Activated T-helper 1 cell treated with Interleukin-2 at 50 U/mL for 16 hours (primary cell): ENCODE measurements at regions not wholly inside any gene's neighbourhood (a gene's known extent, or its start where the extent isn't known, plus 50 kb on each side); places are given as distances from the start of the nearest gene placed in this dataset.
"Not testable (repeated sequence)": the region's sequence is repeated elsewhere in the genome, so short reads cannot be mapped to it uniquely, and the experiment has no call there.

Experiments used
- DNase-seq: peaks from one replicate; pipeline ENCODE4 v3.0.0-alpha.2; 2020; ENCODE audit warnings: low read depth

DNA sequence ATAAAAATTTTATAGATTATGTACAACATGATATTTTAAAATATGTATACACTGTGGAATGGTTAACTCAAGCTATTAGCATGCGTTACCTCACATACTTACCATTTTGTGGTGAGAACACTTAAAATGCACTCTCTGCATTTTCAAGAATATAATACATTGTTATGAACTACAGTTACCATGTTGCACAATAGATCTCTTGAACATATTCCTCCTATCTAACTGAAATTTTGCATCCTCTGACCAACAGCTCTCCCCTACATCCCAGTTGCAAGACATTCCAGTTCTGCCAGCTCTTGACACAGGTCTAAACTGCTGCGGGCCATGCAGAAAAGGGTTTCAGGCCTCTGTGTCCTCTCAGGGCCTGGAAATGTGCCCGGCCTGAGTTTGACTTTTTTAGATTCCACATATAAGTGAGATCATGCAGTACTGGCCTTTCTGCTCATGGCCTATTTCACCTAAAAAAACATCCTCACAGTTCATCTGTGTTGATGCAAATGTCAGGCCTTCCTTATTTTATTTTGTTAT lies 113.7 kb downstream of the CDCA7 start:
- DNase-seq, result no peak

DNA sequence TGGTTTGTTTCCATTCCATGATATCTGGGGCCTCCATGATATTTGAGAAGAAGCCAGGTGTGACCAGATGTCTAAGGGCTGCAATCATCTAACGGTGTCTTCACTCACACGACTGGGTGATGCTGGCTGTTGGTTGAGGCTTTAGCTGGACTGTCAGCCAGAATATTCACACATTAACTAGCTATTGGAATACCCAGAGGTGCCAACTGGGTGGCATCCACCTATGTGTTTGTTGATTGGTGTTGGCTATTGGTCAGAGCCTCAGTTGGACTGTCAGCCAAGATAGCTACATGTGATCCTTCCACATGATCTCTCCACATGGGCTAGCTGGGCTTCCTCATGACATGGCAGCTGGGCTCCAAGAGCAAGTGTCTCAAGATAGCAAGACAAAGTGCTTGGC lies 117.4 kb downstream of the CDCA7 start:
- DNase-seq, result no peak

DNA sequence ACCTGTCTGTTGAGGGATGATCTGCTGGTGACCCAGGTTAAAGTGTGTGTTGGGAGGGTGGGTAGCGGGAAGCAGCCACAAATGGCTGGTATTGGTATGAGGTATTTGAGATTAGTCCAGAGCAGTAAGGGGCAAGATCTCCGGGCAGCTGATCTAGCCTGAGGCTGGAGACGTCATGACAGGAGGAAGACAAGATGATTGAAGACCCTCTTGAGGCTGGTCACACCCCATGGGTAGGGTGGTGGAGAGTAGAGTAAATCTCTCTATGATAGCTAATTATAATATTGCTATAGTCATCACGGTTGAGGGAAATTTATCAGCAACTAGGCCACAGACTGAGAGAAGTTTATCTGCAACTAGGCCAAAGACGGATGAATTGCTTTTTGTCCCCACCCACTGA lies 128.5 kb downstream of the CDCA7 start:
- no peak for DNase-seq

DNA sequence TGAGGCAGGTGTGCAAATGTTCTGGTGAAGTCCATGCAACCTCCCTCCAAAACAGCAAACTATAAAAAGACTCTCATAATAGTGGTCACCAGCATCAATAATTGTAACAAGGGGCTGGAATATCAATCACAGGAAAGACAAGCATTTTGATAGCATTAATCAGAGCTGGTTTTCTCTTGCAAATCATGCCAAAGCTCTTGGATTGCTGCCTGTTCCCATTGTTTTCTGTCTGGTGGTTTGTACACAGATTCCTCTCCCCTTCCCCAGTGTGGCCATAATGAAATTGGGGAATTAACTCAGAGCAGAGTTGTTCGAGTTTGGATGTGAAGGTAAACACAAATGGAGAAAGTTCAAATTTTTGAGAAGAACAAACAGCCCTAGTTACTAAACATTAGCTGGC lies 134.2 kb downstream of the CDCA7 start:
- DNase-seq, result no peak

DNA sequence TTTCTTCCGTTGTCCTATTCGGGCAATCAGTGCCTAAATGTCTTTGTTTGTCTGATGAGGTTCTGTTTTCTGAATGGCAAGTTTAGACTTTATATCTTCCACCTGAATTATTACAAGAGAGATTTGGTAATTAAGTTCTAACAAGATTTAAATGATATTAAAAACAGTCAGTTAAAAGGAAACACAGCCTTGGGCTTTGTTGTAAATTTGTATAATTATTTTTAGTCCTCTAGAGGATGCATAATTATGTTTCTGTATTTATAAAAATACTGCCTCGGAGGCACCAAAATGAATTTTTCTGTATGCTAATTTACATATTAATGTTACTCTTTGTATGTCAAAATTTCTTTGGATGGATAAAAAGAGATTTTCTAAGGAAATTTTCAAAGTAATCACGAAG lies 136.7 kb downstream of the CDCA7 start:
- DNase-seq, result no peak

DNA sequence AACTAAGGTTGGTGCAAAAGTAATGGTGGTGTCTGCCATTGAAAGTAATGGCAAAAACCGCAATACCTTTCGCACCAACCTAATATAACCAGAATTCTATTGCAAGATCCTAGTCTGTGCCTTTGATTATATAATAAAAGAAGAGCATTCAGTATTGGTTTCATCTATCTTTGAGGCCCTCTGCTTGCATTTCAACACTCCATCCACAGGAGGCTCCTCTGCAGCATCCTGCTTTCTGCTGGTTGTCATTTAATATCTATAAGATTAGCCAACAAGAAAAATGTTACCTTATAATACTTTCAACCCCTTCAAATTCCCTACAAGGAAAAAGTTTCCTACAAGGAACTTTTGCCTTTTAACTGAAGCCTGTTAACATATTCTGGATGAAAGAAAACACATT lies 139.2 kb downstream of the CDCA7 start:
- no peak for DNase-seq

DNA sequence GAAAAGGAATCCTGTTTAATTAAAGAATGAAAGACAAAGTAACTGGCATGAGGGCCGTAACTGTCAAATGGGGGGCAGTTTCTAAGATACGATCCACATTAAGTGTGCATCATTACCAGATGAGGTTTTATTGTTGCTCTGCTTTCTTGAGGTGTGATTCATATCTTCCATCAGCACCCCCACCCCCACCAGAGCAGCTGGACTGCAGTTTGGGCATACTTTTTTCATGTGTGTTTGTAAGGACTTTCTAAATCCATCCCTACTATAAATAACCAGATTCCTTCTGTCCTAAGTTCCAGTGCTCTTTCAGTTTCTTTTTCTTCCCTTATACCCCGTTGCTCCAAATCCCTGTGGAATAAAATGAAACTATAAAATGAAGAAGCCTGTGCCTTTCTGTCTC lies 142.1 kb downstream of the CDCA7 start:
- no peak for DNase-seq

DNA sequence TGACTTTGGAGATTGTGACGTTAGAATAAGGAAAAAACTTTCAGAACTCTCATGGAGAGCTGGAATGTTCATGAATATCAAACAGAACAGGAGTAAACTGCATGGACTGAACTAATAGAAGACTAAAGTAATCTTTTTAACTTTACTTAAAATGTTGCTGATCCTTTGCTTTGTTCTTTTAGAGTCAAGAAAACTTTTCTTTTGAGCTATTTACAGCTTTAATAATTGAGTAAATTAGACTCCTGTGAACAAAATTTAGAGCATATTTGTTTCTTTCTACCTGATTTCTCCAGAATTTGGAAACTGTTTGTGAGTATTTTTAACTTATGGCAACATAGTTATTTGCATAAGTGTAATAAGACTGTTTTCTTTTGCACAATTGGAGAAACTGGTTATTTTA lies 146.3 kb downstream of the CDCA7 start:
- DNase-seq, result no peak

DNA sequence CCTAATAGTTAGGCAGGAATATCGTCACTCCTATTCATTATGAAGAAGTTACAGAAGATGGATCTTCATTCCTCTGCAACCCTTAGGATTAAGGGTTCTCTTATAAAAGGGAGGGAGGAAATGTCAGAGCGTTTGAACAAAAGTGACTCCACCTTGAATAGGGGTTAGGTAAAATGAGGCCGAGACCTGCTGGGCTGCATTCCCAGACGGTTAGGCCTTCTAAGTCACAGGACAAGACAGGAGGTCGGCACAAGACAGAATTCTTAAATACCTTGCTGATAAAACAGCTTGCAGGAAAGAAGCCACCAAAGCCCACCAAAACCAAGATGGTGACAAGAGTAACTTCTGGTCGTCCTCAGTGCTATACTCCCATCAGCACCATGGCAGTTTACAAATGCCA lies 147.6 kb downstream of the CDCA7 start:
- DNase-seq, result no peak

DNA sequence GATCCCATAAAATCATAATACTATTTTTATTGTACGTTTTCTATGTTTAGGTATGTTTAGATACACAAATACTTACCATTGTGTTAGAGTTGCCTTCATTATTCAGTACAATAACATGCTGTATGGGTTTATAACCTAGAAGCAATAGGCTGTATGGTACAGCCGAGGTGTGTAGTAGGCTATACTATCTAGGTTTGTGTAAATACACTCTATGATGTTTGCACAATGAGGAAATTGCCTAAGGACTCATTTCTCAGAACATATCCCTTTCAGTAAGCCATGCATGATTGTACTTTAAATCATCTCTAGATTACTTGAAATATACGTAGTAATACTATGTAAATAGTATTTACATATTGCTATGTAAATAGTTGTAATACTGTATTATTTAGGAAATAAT lies 156.7 kb downstream of the CDCA7 start:
- DNase-seq, result no peak

DNA sequence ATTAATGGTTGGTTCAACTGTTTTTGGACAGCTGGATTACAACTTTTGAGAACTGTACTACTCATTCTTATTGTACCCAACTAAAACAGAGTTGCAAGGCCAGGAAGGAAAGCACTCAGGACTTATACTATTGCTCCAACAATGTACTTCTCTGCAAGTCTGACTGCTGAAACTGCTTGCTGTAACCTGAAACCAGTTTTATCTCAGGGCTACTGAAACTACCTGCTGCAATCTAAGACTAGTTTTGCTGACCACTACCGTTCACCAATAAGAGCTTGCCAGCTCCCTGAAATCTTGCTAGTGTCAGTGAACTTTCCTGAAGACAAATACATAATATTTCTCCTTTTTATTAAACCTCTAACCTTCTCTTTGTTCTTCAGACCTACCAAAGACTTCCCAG lies 157.3 kb downstream of the CDCA7 start:
- DNase-seq, result no peak

DNA sequence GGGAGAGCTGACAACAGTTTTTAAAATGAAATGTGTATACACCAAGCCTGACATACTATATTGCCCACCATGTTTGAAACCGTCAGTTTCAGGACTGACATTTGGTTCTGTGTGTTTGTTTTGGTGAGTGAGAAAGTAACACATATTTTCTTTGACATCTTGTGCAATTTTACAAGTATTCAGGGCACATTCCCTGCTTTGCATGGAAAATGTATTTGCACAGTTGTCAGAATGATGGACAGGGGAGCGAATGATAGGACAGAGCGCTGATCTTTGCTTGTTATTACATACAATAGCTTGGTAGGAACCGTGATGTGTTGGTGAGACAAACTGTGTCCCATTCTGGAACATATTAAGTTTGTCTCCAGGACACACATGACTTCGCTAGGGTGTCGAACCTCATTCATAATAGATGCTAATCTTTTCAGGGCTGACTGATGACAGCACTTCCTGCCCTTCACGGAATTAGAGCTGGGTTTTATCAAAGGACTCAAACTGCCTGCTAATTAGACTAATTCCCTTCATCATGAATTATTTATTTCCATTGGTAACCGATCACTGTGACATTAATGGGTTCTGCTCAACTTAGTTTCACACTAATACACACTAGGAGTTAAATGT lies 158.5 kb downstream of the CDCA7 start:
- DNase-seq, result no peak

DNA sequence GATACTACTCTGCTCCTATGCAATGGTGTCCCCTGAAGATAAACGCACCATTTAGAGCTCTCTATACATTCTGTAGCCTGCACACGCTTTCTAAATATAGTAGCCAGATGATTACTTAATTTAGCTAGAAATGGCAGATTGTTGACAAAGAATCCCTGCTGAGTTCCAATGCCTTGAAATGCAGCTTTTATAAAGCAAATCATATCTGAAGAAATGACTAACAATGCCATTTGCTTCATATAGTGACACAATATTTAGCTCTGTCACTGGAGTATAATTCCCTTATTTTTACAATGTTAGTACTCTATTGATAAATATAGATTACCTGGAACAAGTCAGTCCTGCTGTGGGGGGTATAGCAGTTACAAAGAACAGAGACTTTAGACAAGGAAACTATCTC lies 166.2 kb downstream of the CDCA7 start:
- no peak for DNase-seq

DNA sequence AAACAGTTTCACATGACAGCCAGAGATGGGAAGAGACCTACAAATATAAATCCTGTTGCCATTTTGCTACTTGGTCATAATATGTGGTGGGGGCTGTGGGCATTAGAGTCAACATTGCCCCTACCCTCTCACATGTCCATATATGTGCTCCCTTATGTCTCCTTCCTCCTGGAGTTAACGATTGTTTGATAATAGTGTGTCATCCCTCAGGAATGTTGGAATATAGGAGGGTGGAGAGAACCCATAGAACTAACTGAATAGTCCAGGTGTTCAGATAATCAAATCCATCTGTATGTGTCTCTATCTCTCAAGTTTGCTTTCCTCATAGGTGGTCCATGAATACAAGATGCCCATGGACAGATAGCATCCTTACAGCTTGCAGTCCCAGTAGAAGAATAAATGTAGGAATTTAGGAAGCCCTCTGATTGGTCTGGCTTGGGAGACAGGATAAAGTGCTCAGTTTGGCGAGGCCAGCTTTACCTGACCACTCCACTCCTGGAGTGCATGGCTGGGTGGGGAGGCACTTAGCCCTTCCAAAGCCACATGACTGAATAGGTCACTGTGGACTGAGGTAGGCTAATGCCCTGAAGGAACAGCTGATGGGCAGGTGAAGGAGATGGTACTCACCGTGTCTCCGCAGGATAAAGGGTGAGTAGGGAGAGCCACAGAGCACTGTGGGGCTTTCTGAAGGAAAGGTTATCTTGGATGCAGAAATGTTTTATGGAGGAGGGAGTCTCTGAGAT lies 166.9 kb downstream of the CDCA7 start:
- DNase-seq, result no peak

DNA sequence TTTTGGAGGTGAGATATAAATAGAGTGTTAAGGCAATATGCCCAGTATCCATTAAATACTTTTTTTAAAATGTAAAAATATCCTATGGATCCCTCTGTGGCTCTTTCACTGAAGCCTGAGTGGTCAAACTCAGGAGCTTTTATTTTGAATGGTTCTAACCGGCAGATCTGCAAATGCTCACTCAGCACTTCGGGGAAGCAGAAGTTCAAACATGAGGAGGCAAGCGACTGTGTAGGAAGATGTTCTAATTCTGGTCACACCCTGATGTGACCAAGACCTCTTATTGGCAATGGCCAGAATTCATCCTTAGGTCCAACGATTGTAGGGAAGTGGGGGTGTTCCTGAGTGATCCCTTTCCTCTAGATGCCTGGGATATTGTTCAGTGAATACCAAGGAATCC lies 168.8 kb downstream of the CDCA7 start:
- DNase-seq, result no peak

DNA sequence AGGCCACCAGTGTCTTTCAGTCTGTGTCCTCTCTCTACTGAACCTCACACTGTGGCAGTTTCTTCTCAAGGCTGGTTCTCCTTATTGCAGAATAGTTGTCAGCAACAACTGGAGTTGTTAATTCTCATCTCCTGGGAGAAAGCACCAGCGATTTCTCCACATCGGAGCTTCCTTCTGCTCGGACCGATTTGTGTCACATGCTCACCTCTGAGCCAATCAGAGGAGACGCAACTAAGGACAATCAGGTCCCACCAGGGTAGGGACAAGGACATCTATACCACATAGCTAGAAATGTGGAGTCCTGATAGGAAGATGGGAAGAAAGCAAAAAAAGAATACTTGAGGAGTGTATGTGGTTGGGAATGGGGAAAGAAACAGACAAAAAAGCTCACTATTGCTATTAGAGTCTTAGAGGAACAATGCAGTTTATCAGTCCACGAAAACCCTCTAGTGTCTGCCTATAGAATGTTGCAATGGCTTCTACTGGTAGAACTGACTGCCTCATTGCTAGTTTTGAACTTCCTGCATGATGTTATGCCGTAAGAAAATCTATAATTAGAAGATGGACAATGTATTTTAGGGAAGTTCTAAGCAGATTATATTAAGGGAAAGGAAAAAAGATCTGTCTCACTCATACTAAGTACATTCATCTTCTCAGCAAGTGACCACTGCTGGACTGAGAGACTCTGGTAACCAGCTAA lies 169.7 kb downstream of the CDCA7 start:
- no peak for DNase-seq

DNA sequence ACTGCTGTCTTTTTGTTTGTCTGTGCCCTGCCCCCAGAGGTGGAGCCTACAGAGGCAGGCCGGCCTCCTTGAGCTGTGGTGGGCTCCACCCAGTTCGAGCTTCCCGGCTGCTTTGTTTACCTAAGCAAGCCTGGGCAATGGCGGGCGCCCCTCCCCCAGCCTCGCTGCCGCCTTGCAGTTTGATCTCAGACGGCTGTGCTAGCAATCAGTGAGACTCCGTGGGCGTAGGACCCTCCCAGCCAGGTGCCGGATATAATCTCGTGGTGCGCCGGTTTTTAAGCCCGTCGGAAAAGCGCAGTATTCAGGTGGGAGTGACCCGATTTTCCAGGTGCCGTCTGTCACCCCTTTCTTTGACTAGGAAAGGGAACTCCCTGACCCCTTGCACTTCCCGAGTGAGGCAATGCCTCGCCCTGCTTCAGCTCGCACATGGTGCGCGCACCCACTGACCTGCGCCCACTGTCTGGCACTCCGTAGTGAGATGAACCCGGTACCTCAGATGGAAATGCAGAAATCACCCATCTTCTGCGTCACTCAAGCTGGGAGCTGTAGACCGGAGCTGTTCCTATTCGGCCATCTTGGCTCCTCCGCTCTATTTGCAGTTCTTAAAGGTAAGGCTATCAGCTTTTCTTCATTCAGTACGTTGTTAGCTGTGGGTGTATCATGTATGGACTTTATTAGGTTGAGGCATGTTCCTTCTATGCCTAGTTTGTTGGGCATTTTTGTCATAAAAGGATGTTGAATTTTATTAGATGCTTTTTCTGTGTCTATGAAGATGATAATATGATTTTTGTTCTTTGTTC lies 178.3 kb downstream of the CDCA7 start:
- DNase-seq, result not testable (repeated sequence)

DNA sequence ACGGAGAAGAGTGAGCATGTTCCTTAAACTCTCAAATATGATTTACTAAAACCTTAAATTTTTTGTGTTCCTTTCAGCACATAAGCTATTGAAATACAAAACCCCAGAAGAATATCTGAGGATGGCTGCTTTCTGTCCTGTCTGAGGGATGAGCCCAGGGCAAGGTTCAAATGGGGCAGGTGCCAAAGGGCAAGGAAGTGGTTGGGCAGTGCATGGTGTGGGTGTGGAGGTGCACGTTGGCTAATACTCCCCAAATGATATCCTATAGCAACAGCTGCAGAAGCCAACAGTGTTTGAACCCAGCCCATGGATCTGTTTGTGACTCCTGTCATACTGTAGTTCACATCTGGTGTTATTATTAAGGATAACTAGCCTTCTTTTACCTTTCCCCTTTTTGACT lies 183.0 kb downstream of the CDCA7 start:
- no peak for DNase-seq

DNA sequence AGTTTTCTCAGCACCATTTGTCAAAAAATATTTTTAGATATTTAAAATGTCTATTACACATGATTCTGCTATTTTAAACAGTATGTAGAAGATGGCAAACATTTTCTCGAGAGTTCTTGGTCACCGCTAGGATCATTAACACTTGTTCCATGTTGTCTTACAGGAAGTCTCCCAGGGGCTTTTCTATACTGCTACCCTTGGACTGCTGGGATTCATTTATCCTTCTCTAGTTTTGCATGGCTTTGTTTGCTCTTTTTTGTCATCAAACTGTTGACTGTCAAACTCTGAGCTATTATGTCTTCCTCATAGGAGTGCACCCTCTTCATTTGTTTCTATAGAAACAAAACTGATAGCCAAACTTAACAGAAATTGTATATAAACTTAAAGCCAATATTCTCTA lies 184.9 kb downstream of the CDCA7 start:
- no peak for DNase-seq

DNA sequence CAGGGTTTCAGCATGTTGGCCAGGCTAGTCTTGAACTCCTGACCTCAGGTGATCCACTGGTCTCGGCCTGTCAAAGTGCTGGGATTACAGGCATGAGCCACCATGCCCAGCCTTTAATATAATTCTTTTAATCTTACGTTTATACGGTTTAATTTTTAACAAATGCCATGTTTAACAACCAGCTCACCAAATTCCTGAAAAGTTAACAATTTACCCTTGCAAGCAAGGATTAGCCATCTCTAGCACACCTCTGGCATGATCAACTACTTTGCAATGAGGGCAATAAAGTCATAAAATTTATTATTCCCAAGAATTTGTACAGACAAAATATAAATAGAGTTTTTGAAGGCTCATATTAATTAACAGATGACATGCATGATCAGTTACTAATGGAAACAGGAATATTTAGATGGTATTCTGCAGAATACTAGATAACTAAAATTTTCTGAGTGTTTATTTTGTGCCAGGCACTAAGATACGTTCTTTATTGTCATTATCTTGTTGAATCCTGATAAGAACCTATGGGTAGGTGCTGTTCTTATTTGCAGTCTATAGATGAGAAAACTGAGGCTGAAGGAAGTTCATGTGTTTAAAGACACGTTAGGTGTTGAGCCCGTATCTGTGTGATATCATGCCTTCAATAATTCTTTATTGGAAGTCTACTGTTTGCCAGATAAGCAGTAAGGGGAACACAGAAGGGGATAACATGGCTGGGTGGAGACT lies 190.1 kb downstream of the CDCA7 start:
- no peak for DNase-seq

DNA sequence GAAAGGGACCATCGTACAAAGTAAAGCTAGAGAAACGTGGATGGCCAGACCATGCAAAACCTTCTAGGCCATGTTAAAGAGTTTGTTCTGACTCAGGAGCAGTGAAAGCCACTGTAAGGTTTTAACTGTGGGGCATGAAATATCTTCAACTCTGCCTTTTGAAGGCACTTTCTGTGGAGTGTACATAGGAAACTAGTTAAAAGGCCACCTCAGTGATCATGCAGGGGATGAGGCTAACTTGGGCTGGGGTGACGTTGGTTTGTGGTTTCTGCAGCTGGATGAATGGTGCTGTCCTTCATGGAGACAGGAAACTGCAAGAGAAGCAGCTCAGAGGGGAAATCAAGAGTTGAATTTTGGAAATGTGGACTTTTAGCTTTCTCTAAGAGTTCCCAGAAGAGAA lies 190.7 kb downstream of the CDCA7 start:
- DNase-seq, result no peak

DNA sequence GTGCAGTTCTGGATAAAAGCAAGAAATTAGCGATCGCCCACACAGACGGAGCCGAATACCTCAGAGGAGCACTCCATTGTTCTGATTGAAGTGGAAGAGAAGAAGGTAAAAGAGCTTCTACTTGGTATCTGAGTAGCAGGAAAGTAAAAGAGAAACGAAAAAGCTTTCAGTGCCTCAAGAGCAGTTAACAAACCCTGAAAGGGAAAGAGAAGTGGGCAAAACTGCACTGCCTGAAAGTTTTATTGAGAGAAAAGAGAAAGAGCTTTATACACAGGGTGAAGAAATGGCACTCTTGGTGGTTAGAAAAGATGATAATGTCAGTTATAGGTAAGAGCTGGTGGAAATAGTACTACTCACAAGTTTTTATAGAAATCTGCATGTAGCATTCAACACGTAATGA lies 192.8 kb downstream of the CDCA7 start:
- DNase-seq, result no peak
